Neutrophil (primary cell): ENCODE measurements at regions not wholly inside any gene's neighbourhood (a gene's known extent, or its start where the extent isn't known, plus 50 kb on each side); places are given as distances from the start of the nearest gene placed in this dataset.

Experiments used
- H3K27ac ChIP-seq: fragments of 200-600 bp; sonication (generic); 2 replicates; pipeline ENCODE4 v1.5.1; 2016; ENCODE audit warnings: mild to moderate bottlenecking, moderate library complexity
- H3K27me3 ChIP-seq: fragments of 200-600 bp; sonication (generic); 2 replicates; pipeline ENCODE4 v1.6.0; 2016; ENCODE audit warnings: mild to moderate bottlenecking
- H3K36me3 ChIP-seq: fragments of 200-600 bp; sonication (generic); 2 replicates; pipeline ENCODE4 v1.5.1; 2017
- H3K4me1 ChIP-seq, 2 experiments: fragments of 200-600 bp in 1 of 2; sonication (generic) in 1 of 2; 1 replicate in 1 of 2; 2 replicates in 1 of 2; pipeline versions ENCODE4 v1.5.1 to v1.6.1; 2013 to 2016; ENCODE audit warnings: low read depth in 1 of 2, low read length in 1 of 2, mild to moderate bottlenecking in 1 of 2, moderate library complexity in 1 of 2; ENCODE audit not compliant: control insufficient read depth in 1 of 2, insufficient read depth in 1 of 2
- H3K4me3 ChIP-seq, 2 experiments: fragments of 200-600 bp in 1 of 2; sonication (generic) in 1 of 2; 1 replicate in 1 of 2; 2 replicates in 1 of 2; pipeline ENCODE4 v1.5.1; 2013 to 2016; ENCODE audit warnings: low read depth in 1 of 2, low read length in 1 of 2, mild to moderate bottlenecking in 1 of 2, moderate library complexity in 1 of 2
- H3K9me3 ChIP-seq: fragments of 200-600 bp; sonication (generic); 2 replicates; pipeline ENCODE4 v1.5.1; 2016
- TF ChIP-seq, protein P1 (sequence below): fragments of 200-600 bp; sonication (generic); IDR thresholded peaks from 2 replicates; pipeline ENCODE4 v1.5.1; 2016; ENCODE audit warnings: antibody characterized with exemption

GRCh38 chr2:234686088-234686890 lies 189.4 kb upstream of the ARL4C start:
- Histone ChIP-seq H3K36me3 (no peaks in the 10 kb centered on the region), H3K27me3 (no peaks in the 10 kb centered on the region), H3K27ac (no peak overlapping the region), H3K9me3 (no peaks in the 10 kb centered on the region), H3K4me1 (peaks cover 0 to 12% of the 10 kb centered on the region in 2 experiments), H3K4me3 (no peak overlapping the region)
- TF ChIP-seq, protein P1, sequence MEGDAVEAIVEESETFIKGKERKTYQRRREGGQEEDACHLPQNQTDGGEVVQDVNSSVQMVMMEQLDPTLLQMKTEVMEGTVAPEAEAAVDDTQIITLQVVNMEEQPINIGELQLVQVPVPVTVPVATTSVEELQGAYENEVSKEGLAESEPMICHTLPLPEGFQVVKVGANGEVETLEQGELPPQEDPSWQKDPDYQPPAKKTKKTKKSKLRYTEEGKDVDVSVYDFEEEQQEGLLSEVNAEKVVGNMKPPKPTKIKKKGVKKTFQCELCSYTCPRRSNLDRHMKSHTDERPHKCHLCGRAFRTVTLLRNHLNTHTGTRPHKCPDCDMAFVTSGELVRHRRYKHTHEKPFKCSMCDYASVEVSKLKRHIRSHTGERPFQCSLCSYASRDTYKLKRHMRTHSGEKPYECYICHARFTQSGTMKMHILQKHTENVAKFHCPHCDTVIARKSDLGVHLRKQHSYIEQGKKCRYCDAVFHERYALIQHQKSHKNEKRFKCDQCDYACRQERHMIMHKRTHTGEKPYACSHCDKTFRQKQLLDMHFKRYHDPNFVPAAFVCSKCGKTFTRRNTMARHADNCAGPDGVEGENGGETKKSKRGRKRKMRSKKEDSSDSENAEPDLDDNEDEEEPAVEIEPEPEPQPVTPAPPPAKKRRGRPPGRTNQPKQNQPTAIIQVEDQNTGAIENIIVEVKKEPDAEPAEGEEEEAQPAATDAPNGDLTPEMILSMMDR: no peak

GRCh38 chr2:234684466-234684865 lies 187.6 kb upstream of the ARL4C start:
- Histone ChIP-seq H3K27me3 (no peaks in the 10 kb centered on the region), H3K27ac (no peak overlapping the region), H3K4me3 (no peak overlapping the region), H3K4me1 (no peaks in the 10 kb centered on the region), H3K9me3 (no peaks in the 10 kb centered on the region), H3K36me3 (no peaks in the 10 kb centered on the region)
- TF ChIP-seq, protein P1: no peak

DNA sequence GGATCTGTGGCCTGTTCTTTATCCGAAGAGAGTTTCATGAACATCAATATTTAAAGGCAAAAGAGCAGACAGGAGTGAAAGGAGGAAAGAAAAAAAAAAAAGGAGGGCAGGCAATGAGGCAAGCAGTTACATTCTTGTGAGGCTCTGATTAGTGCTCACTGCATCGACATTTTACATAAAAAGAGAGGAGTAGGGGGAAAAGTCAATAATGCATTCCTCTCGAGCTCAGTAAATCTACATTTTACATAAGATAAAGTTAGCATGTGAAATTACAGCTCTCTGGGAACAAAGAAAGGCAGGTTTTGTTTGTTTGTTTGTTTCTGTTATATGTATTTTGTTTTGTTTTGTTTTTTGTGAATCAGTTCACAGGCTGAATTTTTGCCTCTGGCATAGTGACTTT lies 187.1 kb upstream of the ARL4C start:
- Histone ChIP-seq H3K4me3 (no peak overlapping the region), H3K27ac (no peak overlapping the region), H3K27me3 (no peaks in the 10 kb centered on the region), H3K4me1 (no peaks in the 10 kb centered on the region), H3K36me3 (no peaks in the 10 kb centered on the region), H3K9me3 (no peaks in the 10 kb centered on the region)
- TF ChIP-seq, protein P1: no peak

- Histone ChIP-seq H3K27me3 (no peaks in the 10 kb centered on the region), H3K4me3 (no peak overlapping the region), H3K9me3 (no peaks in the 10 kb centered on the region), H3K27ac (no peak overlapping the region), H3K4me1 (no peaks in the 10 kb centered on the region), H3K36me3 (no peaks in the 10 kb centered on the region)
- TF ChIP-seq, protein P1: no peak
Measured at GRCh38 chr2:234682492-234683228, 185.8 kb upstream of the ARL4C start.

- H3K4me3 ChIP-seq: no peak overlapping the region
- H3K36me3 ChIP-seq: no peaks in the 10 kb centered on the region
- no peak overlapping the region for H3K27ac ChIP-seq
- H3K27me3 ChIP-seq: no peaks in the 10 kb centered on the region
- TF ChIP-seq, protein P1: no peak
- no peaks in the 10 kb centered on the region for H3K9me3 ChIP-seq
- H3K4me1 ChIP-seq: no peaks in the 10 kb centered on the region
Measured at GRCh38 chr2:234680688-234681619, 184.1 kb upstream of the ARL4C start.
